Peyer's patch (tissue), 4 donors: ENCODE measurements at regions not wholly inside any gene's neighbourhood (a gene's known extent, or its start where the extent isn't known, plus 50 kb on each side); places are given as distances from the start of the nearest gene placed in this dataset.

Experiments
- DNase-seq, 3 donors: peaks; one replicate each; pipeline ENCODE4 v3.0.0-alpha.2; 2017 to 2019
- H3K27ac ChIP-seq, 4 donors: fragments of 200-600 bp; sonication (generic); one replicate each; pipeline ENCODE4 v1.5.1; 2016 to 2019
- H3K27me3 ChIP-seq, 2 donors: fragments of 200-600 bp; sonication (generic); one replicate each; pipeline ENCODE4 v1.5.1; 2019
- H3K36me3 ChIP-seq, 3 donors: fragments of 200-600 bp; sonication (generic); one replicate each; pipeline ENCODE4 v1.5.1; 2016 to 2019
- H3K4me1 ChIP-seq, 4 donors: fragments of 200-600 bp; sonication (generic); one replicate each; pipeline ENCODE4 v1.5.1; 2016 to 2019
- H3K4me3 ChIP-seq, 4 donors: fragments of 200-600 bp; sonication (generic); 1 replicate in 3 of 4; 2 replicates in 1 of 4; pipeline ENCODE4 v1.5.1; 2016 to 2019; ENCODE audit warnings: mild to moderate bottlenecking in 1 of 4
- H3K9me3 ChIP-seq, 4 donors: fragments of 200-600 bp; sonication (generic); one replicate each; pipeline ENCODE4 v1.5.1; 2016 to 2019; ENCODE audit warnings: mild to moderate bottlenecking in 1 of 4
- CTCF ChIP-seq, 6 experiments: fragments of 450-650 bp in 4 of 6; fragments of 200-600 bp in 2 of 6; sonication (generic) in 1 of 6; IDR thresholded peaks; one replicate each; pipeline ENCODE4 v1.5.1; 2017 to 2019; ENCODE audit warnings: antibody characterized with exemption in 6 of 6, mild to moderate bottlenecking in 3 of 6, moderate library complexity in 1 of 6
- POLR2A ChIP-seq, 2 donors: fragments of 450-650 bp; IDR thresholded peaks; one replicate each; pipeline ENCODE4 v1.5.1; 2017; ENCODE audit warnings: antibody characterized with exemption in 2 of 2, mild to moderate bottlenecking in 2 of 2, moderate library complexity in 2 of 2

- H3K27me3 ChIP-seq, result no peaks in the 10 kb centered on the region
- no peak overlapping the region for H3K27ac ChIP-seq
- no peak for DNase-seq
- no peaks in the 10 kb centered on the region for H3K36me3 ChIP-seq
- H3K4me1 ChIP-seq, result no peaks in the 10 kb centered on the region
- no peak for TF ChIP-seq CTCF (IDR thresholded peaks at IDR 0.05)
- TF ChIP-seq POLR2A (IDR thresholded peaks at IDR 0.05), result no peak
- H3K4me3 ChIP-seq, result no peak overlapping the region
- peaks cover 0 to 5% (median 0%) of the 10 kb centered on the region in 4 donors for H3K9me3 ChIP-seq
Measured at GRCh38 chr2:2636813-2637212, 305.7 kb upstream of the MYT1L start.

GRCh38 chr2:2635025-2635528 lies 304.0 kb upstream of the MYT1L start:
- Histone ChIP-seq H3K9me3 (peaks cover 0 to 5% (median 0%) of the 10 kb centered on the region in 4 donors), H3K4me3 (no peak overlapping the region), H3K27ac (no peak overlapping the region), H3K27me3 (no peaks in the 10 kb centered on the region), H3K4me1 (no peaks in the 10 kb centered on the region), H3K36me3 (no peaks in the 10 kb centered on the region)
- no peak for DNase-seq
- no peak for TF ChIP-seq CTCF (IDR thresholded peaks at IDR 0.05)

GRCh38 chr2:2633017-2633416 lies 301.9 kb upstream of the MYT1L start:
- no peaks in the 10 kb centered on the region for H3K27me3 ChIP-seq
- no peaks in the 10 kb centered on the region for H3K36me3 ChIP-seq
- no peaks in the 10 kb centered on the region for H3K4me1 ChIP-seq
- H3K9me3 ChIP-seq, result peaks cover 0 to 5% (median 0%) of the 10 kb centered on the region in 4 donors
- no peak overlapping the region for H3K4me3 ChIP-seq
- H3K27ac ChIP-seq, result no peak overlapping the region
- no peak for TF ChIP-seq POLR2A (IDR thresholded peaks at IDR 0.05)
- TF ChIP-seq CTCF (IDR thresholded peaks at IDR 0.05), result no peak
- DNase-seq, result no peak

- H3K36me3 ChIP-seq, result no peaks in the 10 kb centered on the region
- H3K27me3 ChIP-seq, result no peaks in the 10 kb centered on the region
- H3K27ac ChIP-seq, result no peak overlapping the region
- DNase-seq, result no peak
- H3K9me3 ChIP-seq, result no peaks in the 10 kb centered on the region
- H3K4me1 ChIP-seq, result no peaks in the 10 kb centered on the region
- TF ChIP-seq POLR2A (IDR thresholded peaks at IDR 0.05), result no peak
- TF ChIP-seq CTCF (IDR thresholded peaks at IDR 0.05), result no peak
- no peak overlapping the region for H3K4me3 ChIP-seq
Measured at GRCh38 chr2:2623939-2624338, 292.9 kb upstream of the MYT1L start.

GRCh38 chr2:2621855-2622254 lies 290.8 kb upstream of the MYT1L start:
- no peak for DNase-seq
- no peak overlapping the region for H3K4me3 ChIP-seq
- no peaks in the 10 kb centered on the region for H3K4me1 ChIP-seq
- H3K36me3 ChIP-seq, result no peaks in the 10 kb centered on the region
- no peaks in the 10 kb centered on the region for H3K9me3 ChIP-seq
- TF ChIP-seq CTCF (IDR thresholded peaks at IDR 0.05) (no peak), POLR2A (IDR thresholded peaks at IDR 0.05) (no peak)
- H3K27ac ChIP-seq, result no peak overlapping the region
- no peaks in the 10 kb centered on the region for H3K27me3 ChIP-seq

- no peak overlapping the region for H3K4me3 ChIP-seq
- H3K9me3 ChIP-seq, result no peaks in the 10 kb centered on the region
- H3K36me3 ChIP-seq, result no peaks in the 10 kb centered on the region
- no peak overlapping the region for H3K27ac ChIP-seq
- H3K4me1 ChIP-seq, result no peaks in the 10 kb centered on the region
- DNase-seq, result no peak
- H3K27me3 ChIP-seq, result no peaks in the 10 kb centered on the region
- TF ChIP-seq POLR2A (IDR thresholded peaks at IDR 0.05) (no peak), CTCF (IDR thresholded peaks at IDR 0.05) (no peak)
Measured at GRCh38 chr2:2620604-2621003, 289.5 kb upstream of the MYT1L start.
